ENCODE measurements at regions not wholly inside any gene's neighbourhood (a gene's known extent, or its start where the extent isn't known, plus 50 kb on each side); places are given as distances from the start of the nearest gene placed in this dataset.
A peak's percentile ranks its signal among the peaks of the same experiment; 100 is the strongest.
"Not testable (repeated sequence)": the region's sequence is repeated elsewhere in the genome, so short reads cannot be mapped to it uniquely, and the experiment has no call there.

DNA sequence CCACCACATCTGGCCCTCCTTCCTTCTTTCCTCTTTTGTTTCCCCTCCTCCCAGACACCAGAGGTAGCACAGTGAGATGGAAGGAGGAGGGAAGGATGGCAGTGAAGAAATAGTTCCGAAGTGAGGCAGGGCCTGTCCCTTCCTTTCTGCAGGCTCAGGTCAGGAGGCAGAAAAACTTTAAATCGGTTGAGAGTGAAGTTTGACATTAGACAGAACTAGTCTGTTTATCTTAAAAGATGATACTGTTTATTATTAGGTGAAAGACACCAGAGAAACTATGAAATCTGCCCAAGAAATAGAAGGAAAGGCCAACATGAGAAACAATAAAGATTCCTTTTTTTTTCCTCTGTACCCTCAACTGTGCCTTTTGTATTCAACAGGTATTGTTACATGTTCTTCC is 670.3 kb downstream of the UTRN start:
- no peak for DNase-seq (ENCODE audit: low read depth in 2 of 2)

DNA sequence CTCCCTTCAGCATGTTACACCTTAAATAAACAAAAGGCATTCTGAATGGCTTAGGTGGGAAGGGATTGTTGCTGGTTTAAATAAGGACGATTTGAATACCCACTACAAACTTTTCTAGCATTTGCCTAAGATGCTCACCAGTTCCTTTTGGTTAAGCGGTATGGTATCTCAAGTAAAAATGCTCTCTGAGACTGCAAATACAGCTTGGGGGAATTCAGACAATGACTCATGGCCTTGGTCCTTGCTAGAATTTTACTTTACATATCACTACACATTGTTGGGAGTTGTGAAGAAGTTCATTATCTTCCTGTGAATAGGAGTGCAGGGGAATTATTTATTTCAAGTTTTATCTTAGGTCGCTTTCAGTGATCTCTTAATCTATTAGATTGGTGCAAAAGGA is 670.7 kb downstream of the UTRN start:
- no peak for DNase-seq (ENCODE audit: low read depth in 2 of 2)

GRCh38 chr6:144956697-144957096 is 671.6 kb downstream of the UTRN start:
- DNase-seq (ENCODE audit: low read depth in 2 of 2): not testable (repeated sequence)

DNA sequence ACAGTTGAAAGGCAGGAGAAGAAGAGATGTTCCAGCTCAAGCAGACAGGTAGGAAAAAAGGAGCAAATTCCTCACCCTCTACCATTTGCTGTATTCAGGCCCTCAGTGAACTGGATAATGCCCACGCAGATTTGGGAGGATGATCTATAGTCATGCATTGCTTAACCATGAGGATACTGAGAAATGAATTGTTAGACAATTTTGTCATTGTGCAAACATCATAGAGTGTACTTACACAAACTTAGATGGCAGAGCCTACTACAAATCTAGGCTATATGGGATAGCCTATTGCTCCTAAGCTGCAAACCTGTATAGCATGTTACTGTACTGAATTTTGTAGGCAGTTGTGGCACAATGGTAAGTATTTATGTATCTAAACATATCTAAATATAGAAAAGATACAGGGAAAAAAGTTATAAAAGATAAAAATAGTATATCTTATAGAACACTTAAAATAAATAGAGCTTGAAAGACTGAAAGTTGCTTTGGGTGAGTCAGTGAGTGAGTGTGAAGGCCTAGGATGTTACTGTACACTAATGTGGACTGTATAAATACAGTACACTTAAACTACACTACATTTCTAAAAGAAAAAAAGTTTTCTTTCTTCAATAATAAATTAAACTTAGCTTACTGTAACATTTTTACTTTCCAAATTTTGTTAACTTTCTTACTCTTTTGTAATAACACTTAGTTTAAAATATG is 672.3 kb downstream of the UTRN start:
- DNase-seq (ENCODE audit: low read depth in 2 of 2): no peak

GRCh38 chr6:144969154-144969553 is 684.0 kb downstream of the UTRN start:
- DNase-seq (ENCODE audit: low read depth in 2 of 2): no peak

DNA sequence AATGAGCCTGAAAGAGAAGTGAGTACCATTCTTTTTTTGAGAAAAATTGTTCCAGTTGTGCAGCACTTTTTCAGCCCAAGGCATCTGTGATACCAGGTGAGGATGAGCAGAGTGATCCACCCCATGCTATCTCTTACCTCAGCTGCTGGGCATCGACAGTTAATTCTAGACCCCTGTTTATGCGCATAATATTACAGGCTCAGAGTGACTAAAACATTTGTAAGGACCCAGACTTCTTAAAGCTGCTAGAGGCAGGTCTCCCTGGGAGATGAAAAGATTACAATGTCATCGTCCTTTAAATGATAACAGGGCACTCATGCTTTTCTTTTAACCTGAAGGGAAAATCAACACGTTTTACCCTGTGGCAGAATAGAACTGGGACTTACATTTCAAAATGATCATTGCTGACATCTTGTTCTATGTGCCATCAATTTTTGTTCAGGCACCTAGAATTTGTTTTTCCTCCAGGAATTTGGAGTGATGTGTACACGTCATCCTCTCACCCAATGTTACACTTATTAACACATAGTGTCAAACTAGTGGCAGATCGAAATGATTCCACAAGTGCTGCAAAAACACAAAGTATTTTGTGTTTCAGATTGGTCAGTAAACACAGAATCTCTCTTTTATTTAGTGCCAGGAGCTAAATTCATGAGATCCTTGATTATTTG is 684.6 kb downstream of the UTRN start:
- DNase-seq (ENCODE audit: low read depth in 2 of 2): no peak

DNA sequence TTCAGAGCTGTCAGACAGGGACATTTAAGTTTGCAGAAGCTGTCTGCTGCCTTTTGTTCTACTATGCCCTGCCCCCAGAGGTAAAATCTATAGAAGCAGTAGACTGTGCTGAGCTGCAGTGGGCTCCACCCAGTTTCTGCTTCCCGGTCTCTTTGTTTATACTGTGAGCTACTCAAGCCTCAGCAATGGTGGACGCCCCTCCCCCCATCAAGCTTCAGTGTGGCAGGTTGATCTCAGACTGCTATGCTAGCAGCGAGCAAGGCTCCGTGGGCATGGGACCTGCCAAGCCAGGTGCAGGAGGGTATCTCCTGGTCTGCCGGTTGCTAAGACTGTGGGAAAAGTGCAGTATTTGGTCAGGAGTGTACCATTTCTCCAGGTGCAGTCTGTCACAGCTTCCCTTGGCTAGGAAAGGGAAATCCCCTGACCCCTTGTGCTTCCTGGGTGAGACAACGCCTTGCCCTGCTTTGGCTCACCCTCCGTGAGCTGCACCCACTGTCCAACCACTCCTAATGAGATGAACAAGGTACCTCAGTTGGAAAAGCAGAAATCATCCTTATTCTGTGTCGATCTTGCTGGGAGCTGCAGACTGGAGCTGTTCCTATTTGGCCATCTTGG is 692.2 kb downstream of the UTRN start:
- DNase-seq (ENCODE audit: low read depth in 2 of 2): not testable (repeated sequence)

- no peak for DNase-seq (ENCODE audit: low read depth in 2 of 2)
Measured at GRCh38 chr6:144978208-144978607, 693.1 kb downstream of the UTRN start.

DNA sequence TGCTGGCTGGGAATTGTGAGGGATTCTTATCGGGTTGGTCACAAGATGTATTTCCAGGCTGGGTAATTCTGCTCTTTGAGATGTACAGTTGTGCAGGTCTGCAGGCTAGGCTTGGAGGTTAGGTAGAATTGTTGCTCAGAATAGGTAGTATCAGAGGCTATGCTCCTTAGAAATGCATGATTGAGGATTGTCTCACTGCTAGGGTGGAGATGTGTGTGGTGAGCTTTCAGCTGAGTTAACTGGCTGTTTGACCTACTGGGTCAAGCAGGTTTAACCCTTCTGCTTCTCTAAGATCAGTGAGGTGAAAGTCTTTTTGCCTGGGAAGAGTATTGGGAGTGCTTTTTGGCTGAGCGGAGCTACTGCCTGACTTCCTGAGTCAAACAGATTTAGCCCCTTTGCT is 701.1 kb downstream of the UTRN start:
- no peak for DNase-seq (ENCODE audit: low read depth in 2 of 2)

DNA sequence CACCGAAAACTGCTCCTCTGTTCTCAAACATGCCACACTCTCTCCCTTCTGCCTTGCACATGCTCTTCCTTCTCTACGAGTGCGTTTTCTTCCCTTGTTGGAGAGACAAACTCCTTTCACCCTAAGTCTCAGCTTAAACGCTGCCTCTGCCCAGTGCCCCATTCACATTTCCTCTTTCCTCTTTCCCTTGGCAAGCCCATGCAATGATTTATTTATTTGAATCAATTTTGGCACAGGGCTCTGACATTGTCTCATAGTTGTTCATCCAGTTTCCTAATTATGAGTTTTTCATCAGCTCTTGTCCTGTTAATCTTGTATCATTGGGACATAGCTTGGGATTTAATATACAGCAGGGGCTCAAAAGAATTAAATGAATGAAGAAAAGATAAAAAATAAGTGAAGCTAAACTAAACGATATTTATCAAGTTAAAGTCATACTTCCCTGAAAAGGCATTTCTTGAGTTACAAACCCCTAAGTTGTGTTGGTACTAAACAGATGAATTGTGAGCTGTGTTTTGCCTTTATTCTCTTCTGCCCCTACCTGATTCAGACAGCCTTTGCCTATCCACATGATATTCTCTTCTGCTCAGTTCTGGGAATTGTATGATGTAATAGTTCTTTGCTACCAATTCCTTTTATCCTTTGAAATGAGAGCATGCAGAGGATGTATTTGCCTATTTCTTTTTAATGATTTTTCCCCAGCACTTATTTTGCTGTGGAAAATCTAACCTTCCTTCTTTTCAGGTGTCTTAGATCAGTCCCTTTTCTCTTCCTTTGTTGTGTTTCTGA is 704.4 kb downstream of the UTRN start:
- no peak for DNase-seq (ENCODE audit: low read depth in 2 of 2)

- DNase-seq (ENCODE audit: low read depth in 2 of 2): no peak
Measured at GRCh38 chr6:144990784-144991183, 705.6 kb downstream of the UTRN start.

DNA sequence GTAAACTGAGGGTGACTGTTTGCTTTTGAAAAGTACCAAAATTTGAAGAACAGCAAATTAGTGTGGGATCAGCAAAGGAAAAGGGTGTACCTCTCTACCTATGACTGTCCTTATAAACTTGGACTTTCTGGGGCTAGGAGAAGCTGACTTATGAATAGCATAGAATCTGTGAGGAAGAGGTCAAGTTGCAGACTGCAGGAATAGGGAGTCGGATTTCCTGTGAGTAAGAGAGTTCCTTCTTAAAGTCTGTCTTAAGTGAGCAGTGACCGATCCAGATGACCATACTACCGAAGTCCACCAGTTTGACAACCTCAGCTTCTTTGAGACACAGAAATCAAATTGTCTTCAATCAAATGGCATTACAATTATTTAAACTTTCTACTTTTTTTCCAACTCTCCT is 708.7 kb downstream of the UTRN start:
- DNase-seq (ENCODE audit: low read depth in 2 of 2): no peak

GRCh38 chr6:144997996-144998395 is 712.9 kb downstream of the UTRN start:
- no peak for DNase-seq (ENCODE audit: low read depth in 2 of 2)

DNA sequence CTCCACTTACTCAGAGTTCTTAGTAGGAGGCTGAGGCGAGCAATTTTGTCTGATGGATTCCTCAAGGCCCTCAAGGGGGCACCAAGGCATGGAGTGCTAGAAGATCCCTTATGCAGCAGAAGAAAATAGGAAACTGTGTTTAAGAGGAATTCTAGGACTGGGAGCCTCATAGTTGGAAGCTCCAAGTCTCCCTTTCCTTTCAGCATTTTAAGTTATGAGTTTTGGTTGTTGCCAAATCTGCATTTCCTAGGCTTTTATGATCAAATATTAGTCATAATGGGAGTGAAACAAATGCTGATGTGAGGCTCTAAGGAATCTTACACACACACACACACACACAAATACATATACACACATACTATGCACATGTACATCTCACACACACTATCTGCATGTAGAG is 714.0 kb downstream of the UTRN start:
- no peak for DNase-seq (ENCODE audit: low read depth in 2 of 2)

DNA sequence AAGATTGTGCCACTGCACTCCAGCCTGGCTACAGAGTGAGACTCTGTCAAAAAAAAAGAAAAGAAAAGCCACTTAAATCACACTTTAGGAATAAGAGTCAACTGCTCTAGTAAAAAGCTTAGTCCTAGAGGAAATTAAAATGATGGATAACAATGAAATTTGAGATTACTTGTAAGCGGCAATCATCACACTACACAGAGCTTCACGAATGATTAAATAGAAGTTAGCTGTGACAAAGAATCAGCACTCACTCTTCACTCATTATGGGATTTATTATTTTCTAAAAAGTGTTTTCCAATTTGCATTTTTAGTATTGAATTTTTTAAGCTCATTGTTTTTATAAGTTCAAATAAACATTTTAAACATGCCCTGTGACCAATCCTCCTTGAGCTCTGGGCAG is 718.0 kb downstream of the UTRN start:
- no peak for DNase-seq (ENCODE audit: low read depth in 2 of 2)

GRCh38 chr6:145006914-145007313 is 721.8 kb downstream of the UTRN start:
- DNase-seq (ENCODE audit: low read depth in 2 of 2): no peak

GRCh38 chr6:145008715-145009114 is 723.6 kb downstream of the UTRN start:
- no peak for DNase-seq (ENCODE audit: low read depth in 2 of 2)

DNA sequence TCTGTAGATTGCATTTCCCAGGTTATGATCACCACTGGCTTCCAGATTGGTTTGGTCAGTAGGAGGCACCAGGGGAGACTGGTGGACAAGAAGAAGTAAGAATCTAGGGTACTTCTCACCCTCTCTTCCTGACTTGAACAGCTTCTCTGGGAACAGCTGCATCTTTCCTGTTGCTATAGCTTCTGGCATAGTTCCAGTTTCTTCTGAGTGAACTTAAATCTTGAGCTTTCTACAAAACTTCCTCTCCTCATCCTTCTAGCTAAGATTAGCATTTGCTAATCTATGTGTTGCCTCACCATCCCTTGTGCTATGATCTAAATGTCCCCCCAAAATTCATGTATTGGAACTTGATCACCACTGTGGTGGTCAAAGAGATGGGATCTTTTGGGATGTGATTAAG is 724.6 kb downstream of the UTRN start:
- DNase-seq (ENCODE audit: low read depth in 2 of 2): no peak

DNA sequence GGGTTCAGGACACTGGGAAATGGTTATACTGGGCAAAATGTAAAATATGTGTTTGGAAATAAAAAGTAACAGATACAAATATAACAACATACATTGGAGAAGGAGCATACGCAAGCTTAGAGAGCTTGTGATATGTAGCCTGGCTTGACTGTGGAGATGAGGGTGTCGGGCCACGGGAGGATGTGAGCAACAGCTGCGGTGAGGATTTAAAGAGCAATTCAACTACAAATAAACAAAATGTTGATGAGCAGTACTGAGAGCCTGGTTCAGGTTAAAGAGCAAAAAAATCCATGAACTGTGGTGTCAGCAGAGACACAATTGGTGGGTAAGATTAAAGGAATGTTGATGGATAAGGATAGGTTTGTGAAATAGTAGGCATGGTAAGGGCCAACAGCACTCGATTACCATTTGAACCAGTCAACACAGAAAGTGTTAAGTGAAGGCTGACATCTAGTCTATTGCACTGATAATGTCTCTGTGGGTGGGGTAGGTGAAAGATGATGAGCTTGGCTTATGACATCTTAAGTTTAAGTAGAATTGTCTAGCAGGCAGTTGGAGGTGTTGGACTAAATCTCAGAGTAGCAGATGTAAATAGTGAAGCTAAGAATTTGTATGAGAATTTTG is 723.2 kb downstream of the EPM2A start:
- no peak for DNase-seq (ENCODE audit: low read depth in 2 of 2)

GRCh38 chr6:145015739-145016558 is 719.4 kb downstream of the EPM2A start:
- peak; percentile 16 to 21 for DNase-seq (ENCODE audit: low read depth in 2 of 2)

GRCh38 chr6:145017051-145017450 is 718.3 kb downstream of the EPM2A start:
- DNase-seq (ENCODE audit: low read depth in 2 of 2): no peak
